HEK293 (cell line): ENCODE measurements at regions not wholly inside any gene's neighbourhood (a gene's known extent, or its start where the extent isn't known, plus 50 kb on each side); places are given as distances from the start of the nearest gene placed in this dataset.

ENCODE experiments used
- CTCF ChIA-PET: fragments of 350-600 bp; formaldehyde crosslinking; extraction: SDS; loops from one replicate; lab custom pipeline; 2021; ENCODE audit warnings: antibody characterized with exemption; lab: Yijun Ruan, JAX
- POLR2A ChIA-PET: fragments of 300-600 bp; formaldehyde crosslinking; extraction: SDS; loops from one replicate; lab custom pipeline; 2020; ENCODE audit warnings: antibody characterized with exemption, inconsistent platforms; lab: Yijun Ruan, JAX
- H3K27ac ChIP-seq: fragments of 200-500 bp; sonication (Bioruptor generic); 2 replicates; pipeline ENCODE4 v1.5.1; 2014; ENCODE audit warnings: low read depth, low read length, control low read depth, inconsistent platforms; ENCODE audit errors: extremely low read depth
- H3K36me3 ChIP-seq, 2 experiments: fragments of 200-500 bp in 1 of 2; sonication (Bioruptor generic) in 1 of 2; 1 replicate in 1 of 2; 2 replicates in 1 of 2; pipeline ENCODE4 v1.5.1; 2014 to 2017; ENCODE audit warnings: inconsistent platforms in 2 of 2, low read length in 2 of 2; ENCODE audit not compliant: control insufficient read depth in 2 of 2, insufficient read depth in 1 of 2
- H3K4me1 ChIP-seq: fragments of 200-500 bp; sonication (Bioruptor generic); 2 replicates; pipeline ENCODE4 v1.5.1; 2014; ENCODE audit warnings: mild to moderate bottlenecking, low read length, inconsistent platforms; ENCODE audit not compliant: control insufficient read depth, insufficient read depth
- H3K4me3 ChIP-seq: 2 replicates; pipeline ENCODE4 v1.5.1; 2011; ENCODE audit warnings: low read depth, mild to moderate bottlenecking, control low read depth, low read length, moderate library complexity
- H3K9me3 ChIP-seq: fragments of 200-500 bp; sonication (Bioruptor generic); 2 replicates; pipeline ENCODE4 v1.5.1; 2014; ENCODE audit warnings: low read depth, low read length, inconsistent platforms; ENCODE audit not compliant: control insufficient read depth, insufficient read depth
- EGR2 ChIP-seq: fragments of 450-650 bp; formaldehyde crosslinking; IDR thresholded peaks from 2 replicates; pipeline ENCODE4 v1.5.1; 2016; ENCODE audit warnings: low read depth, missing biosample characterization, missing genetic modification characterization
- FEZF1 ChIP-seq: fragments of 450-650 bp; formaldehyde crosslinking; IDR thresholded peaks from 2 replicates; pipeline ENCODE4 v1.5.1; 2016; ENCODE audit warnings: missing biosample characterization, missing genetic modification characterization
- HIC1 ChIP-seq: fragments of 450-650 bp; formaldehyde crosslinking; IDR thresholded peaks from 2 replicates; pipeline ENCODE4 v1.5.1; 2016; ENCODE audit warnings: missing biosample characterization, missing genetic modification characterization
- HOXC10 ChIP-seq: sonication (generic); formaldehyde crosslinking; IDR thresholded peaks from 2 replicates; pipeline ENCODE4 v1.8.1; 2023; ENCODE audit warnings: mild to moderate bottlenecking, missing genetic modification reagents
- SCRT2 ChIP-seq: fragments of 450-650 bp; formaldehyde crosslinking; IDR thresholded peaks from 2 replicates; pipeline ENCODE4 v1.5.1; 2016; ENCODE audit warnings: missing biosample characterization, missing genetic modification characterization
- YY2 ChIP-seq: fragments of 450-650 bp; formaldehyde crosslinking; IDR thresholded peaks from 2 replicates; pipeline ENCODE4 v1.5.1; 2016; ENCODE audit warnings: missing biosample characterization, missing genetic modification characterization
- ZBTB1 ChIP-seq: fragments of 450-650 bp; formaldehyde crosslinking; IDR thresholded peaks from 2 replicates; pipeline ENCODE4 v1.5.1; 2016; ENCODE audit warnings: missing biosample characterization, missing genetic modification characterization
- ZBTB11 ChIP-seq: fragments of 450-650 bp; formaldehyde crosslinking; conservative IDR thresholded peaks from 2 replicates; pipeline ENCODE4 v1.5.1; 2016; ENCODE audit warnings: low read depth, missing biosample characterization, missing genetic modification characterization
- ZFP3 ChIP-seq: fragments of 450-650 bp; formaldehyde crosslinking; IDR thresholded peaks from 2 replicates; pipeline ENCODE4 v1.5.1; 2016; ENCODE audit warnings: low read depth, missing biosample characterization, missing genetic modification characterization
- ZNF133 ChIP-seq: fragments of 450-650 bp; formaldehyde crosslinking; IDR thresholded peaks from 2 replicates; pipeline ENCODE4 v1.5.1; 2016; ENCODE audit warnings: missing biosample characterization, missing genetic modification characterization
- ZNF138 ChIP-seq: fragments of 450-650 bp; formaldehyde crosslinking; IDR thresholded peaks from 2 replicates; pipeline ENCODE4 v1.5.1; 2016; ENCODE audit warnings: missing biosample characterization, missing genetic modification characterization, borderline replicate concordance
- ZNF341 ChIP-seq: fragments of 450-650 bp; formaldehyde crosslinking; IDR thresholded peaks from 2 replicates; pipeline ENCODE4; 2016; ENCODE audit warnings: low read depth, missing biosample characterization, missing genetic modification characterization
- ZNF416 ChIP-seq: fragments of 450-650 bp; formaldehyde crosslinking; IDR thresholded peaks from 2 replicates; pipeline ENCODE4 v1.5.1; 2016; ENCODE audit warnings: missing biosample characterization, missing genetic modification characterization
- ZNF510 ChIP-seq: fragments of 450-650 bp; formaldehyde crosslinking; IDR thresholded peaks from 2 replicates; pipeline ENCODE4 v1.5.1; 2018; ENCODE audit warnings: mild to moderate bottlenecking, missing genetic modification characterization, missing biosample characterization; ENCODE audit not compliant: insufficient replicate concordance
- ZNF571 ChIP-seq: fragments of 450-650 bp; formaldehyde crosslinking; IDR thresholded peaks from 2 replicates; pipeline ENCODE4 v1.5.0; 2017; ENCODE audit warnings: missing biosample characterization, missing genetic modification characterization
- ZNF621 ChIP-seq: fragments of 450-650 bp; formaldehyde crosslinking; IDR thresholded peaks from 2 replicates; pipeline ENCODE4 v1.5.1; 2017; ENCODE audit warnings: missing biosample characterization, missing genetic modification characterization
- ZNF629 ChIP-seq: fragments of 450-650 bp; formaldehyde crosslinking; IDR thresholded peaks from 2 replicates; pipeline ENCODE4 v1.5.1; 2017; ENCODE audit warnings: missing biosample characterization, missing genetic modification characterization
- ZNF639 ChIP-seq: fragments of 450-650 bp; formaldehyde crosslinking; IDR thresholded peaks from 2 replicates; pipeline ENCODE4 v1.5.1; 2016; ENCODE audit warnings: missing biosample characterization, missing genetic modification characterization
- ZSCAN30 ChIP-seq: fragments of 450-650 bp; IDR thresholded peaks from 2 replicates; pipeline ENCODE4 v1.5.1; 2018; ENCODE audit warnings: missing biosample characterization, mild to moderate bottlenecking, missing genetic modification characterization, moderate library complexity
- TF ChIP-seq, protein P1 (sequence below): fragments of 450-650 bp; formaldehyde crosslinking; IDR thresholded peaks from 2 replicates; pipeline ENCODE4 v1.5.1; 2017; ENCODE audit warnings: missing biosample characterization, missing genetic modification characterization
- TF ChIP-seq, protein P2 (sequence below): fragments of 450-650 bp; formaldehyde crosslinking; IDR thresholded peaks from 2 replicates; pipeline ENCODE4 v1.5.1; 2016; ENCODE audit warnings: missing biosample characterization, missing genetic modification characterization
- TF ChIP-seq, protein P3 (sequence below): fragments of 450-650 bp; formaldehyde crosslinking; IDR thresholded peaks from 2 replicates; pipeline ENCODE4 v1.5.1; 2016; ENCODE audit warnings: missing biosample characterization, missing genetic modification characterization

DNA sequence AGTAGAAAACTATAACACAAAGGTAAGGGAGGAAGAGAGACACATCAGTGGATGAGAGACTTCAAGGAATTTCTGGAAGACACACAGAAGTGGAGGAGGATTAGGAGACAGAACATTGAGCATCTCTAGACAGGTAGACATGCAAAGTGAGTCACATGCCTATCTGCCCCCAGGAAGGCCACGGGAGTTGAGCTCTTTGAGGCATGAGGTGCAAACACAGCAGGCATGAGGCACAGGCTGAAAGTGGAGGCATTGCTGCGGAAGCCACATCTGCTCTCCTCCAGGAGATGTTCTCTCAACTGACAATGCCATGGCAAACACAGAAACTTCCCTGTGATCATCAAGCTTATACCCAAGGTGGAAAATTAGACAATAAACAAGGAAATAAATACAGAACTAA lies 481.6 kb upstream of the MYT1L start (continued):
- TF ChIP-seq, protein P1, sequence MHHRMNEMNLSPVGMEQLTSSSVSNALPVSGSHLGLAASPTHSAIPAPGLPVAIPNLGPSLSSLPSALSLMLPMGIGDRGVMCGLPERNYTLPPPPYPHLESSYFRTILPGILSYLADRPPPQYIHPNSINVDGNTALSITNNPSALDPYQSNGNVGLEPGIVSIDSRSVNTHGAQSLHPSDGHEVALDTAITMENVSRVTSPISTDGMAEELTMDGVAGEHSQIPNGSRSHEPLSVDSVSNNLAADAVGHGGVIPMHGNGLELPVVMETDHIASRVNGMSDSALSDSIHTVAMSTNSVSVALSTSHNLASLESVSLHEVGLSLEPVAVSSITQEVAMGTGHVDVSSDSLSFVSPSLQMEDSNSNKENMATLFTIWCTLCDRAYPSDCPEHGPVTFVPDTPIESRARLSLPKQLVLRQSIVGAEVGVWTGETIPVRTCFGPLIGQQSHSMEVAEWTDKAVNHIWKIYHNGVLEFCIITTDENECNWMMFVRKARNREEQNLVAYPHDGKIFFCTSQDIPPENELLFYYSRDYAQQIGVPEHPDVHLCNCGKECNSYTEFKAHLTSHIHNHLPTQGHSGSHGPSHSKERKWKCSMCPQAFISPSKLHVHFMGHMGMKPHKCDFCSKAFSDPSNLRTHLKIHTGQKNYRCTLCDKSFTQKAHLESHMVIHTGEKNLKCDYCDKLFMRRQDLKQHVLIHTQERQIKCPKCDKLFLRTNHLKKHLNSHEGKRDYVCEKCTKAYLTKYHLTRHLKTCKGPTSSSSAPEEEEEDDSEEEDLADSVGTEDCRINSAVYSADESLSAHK (tag by site-specific recombination) = no peak
- TF ChIP-seq YY2 (tag by site-specific recombination) (no peak), ZNF621 (tag by site-specific recombination) (no peak), HOXC10 (no peak), ZBTB11 (tag by site-specific recombination) (no peak), FEZF1 (no peak), ZNF133 (tag by site-specific recombination) (no peak), ZNF138 (tag by site-specific recombination) (no peak), EGR2 (tag by site-specific recombination) (no peak), HIC1 (no peak), ZNF629 (tag by site-specific recombination) (no peak), ZNF510 (no peak), ZNF639 (tag by site-specific recombination) (no peak), ZFP3 (tag by site-specific recombination) (no peak), ZNF416 (tag by site-specific recombination) (no peak), SCRT2 (tag by site-specific recombination) (no peak)

DNA sequence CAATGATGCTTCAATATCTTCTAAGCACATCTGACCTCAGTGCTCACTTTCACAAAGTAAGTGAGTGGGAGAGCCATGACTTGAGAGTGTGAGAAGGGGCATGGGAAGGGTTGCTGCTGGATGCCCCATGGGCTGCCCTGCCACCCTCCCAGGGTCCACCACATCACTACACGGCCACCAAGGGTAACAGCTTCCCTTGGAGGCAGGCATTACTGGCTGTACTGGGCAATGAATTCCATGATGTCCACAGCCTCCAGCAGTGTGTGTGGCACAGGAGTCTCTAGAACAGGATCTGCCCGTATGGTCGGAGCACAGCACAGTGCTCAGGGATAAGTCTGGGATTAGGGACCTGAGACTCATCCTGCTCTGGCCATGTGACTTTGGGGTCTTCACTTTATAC lies 481.0 kb upstream of the MYT1L start:
- Histone ChIP-seq H3K36me3 (no peaks in the 10 kb centered on the region), H3K4me3 (no peak overlapping the region), H3K9me3 (no peaks in the 10 kb centered on the region), H3K4me1 (no peaks in the 10 kb centered on the region), H3K27ac (no peak overlapping the region)
- POLR2A ChIA-PET = no interaction called here
- CTCF ChIA-PET = no interaction called here
- TF ChIP-seq ZSCAN30 (tag by site-specific recombination) (no peak), ZNF571 (tag by site-specific recombination) (no peak), ZNF341 (no peak), ZBTB1 (no peak), ZNF639 (tag by site-specific recombination) (no peak)
- TF ChIP-seq, protein P2, sequence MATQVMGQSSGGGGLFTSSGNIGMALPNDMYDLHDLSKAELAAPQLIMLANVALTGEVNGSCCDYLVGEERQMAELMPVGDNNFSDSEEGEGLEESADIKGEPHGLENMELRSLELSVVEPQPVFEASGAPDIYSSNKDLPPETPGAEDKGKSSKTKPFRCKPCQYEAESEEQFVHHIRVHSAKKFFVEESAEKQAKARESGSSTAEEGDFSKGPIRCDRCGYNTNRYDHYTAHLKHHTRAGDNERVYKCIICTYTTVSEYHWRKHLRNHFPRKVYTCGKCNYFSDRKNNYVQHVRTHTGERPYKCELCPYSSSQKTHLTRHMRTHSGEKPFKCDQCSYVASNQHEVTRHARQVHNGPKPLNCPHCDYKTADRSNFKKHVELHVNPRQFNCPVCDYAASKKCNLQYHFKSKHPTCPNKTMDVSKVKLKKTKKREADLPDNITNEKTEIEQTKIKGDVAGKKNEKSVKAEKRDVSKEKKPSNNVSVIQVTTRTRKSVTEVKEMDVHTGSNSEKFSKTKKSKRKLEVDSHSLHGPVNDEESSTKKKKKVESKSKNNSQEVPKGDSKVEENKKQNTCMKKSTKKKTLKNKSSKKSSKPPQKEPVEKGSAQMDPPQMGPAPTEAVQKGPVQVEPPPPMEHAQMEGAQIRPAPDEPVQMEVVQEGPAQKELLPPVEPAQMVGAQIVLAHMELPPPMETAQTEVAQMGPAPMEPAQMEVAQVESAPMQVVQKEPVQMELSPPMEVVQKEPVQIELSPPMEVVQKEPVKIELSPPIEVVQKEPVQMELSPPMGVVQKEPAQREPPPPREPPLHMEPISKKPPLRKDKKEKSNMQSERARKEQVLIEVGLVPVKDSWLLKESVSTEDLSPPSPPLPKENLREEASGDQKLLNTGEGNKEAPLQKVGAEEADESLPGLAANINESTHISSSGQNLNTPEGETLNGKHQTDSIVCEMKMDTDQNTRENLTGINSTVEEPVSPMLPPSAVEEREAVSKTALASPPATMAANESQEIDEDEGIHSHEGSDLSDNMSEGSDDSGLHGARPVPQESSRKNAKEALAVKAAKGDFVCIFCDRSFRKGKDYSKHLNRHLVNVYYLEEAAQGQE (tag by site-specific recombination) = no peak
- TF ChIP-seq, protein P3, sequence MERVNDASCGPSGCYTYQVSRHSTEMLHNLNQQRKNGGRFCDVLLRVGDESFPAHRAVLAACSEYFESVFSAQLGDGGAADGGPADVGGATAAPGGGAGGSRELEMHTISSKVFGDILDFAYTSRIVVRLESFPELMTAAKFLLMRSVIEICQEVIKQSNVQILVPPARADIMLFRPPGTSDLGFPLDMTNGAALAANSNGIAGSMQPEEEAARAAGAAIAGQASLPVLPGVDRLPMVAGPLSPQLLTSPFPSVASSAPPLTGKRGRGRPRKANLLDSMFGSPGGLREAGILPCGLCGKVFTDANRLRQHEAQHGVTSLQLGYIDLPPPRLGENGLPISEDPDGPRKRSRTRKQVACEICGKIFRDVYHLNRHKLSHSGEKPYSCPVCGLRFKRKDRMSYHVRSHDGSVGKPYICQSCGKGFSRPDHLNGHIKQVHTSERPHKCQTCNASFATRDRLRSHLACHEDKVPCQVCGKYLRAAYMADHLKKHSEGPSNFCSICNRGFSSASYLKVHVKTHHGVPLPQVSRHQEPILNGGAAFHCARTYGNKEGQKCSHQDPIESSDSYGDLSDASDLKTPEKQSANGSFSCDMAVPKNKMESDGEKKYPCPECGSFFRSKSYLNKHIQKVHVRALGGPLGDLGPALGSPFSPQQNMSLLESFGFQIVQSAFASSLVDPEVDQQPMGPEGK (tag by site-specific recombination) = no peak
